ENCODE measurements at regions not wholly inside any gene's neighbourhood (a gene's known extent, or its start where the extent isn't known, plus 50 kb on each side); places are given as distances from the start of the nearest gene placed in this dataset.

GRCh38 chr14:84751745-84752144 lies 778.2 kb upstream of the FLRT2 start:
- TF ChIP-seq HDGF (IDR thresholded peaks at IDR 0.05; ENCODE audit: borderline replicate concordance) (no peak), FOXM1 (IDR thresholded peaks at IDR 0.05; ENCODE audit: borderline replicate concordance) (no peak), TARDBP (IDR thresholded peaks at IDR 0.05) (no peak), FOXK2 (IDR thresholded peaks at IDR 0.05) (no peak), ZNF384 (IDR thresholded peaks at IDR 0.05) (no peak), ARNT (IDR thresholded peaks at IDR 0.05) (no peak), BHLHE40 (IDR thresholded peaks at IDR 0.05; ENCODE audit: borderline replicate concordance) (no peak), LEF1 (IDR thresholded peaks at IDR 0.05; ENCODE audit: borderline replicate concordance) (no peak), SP1 (IDR thresholded peaks at IDR 0.05) (no peak), SUZ12 (IDR thresholded peaks at IDR 0.05) (no peak), FOXA1 (IDR thresholded peaks at IDR 0.05) (no peak), ELF4 (IDR thresholded peaks at IDR 0.05) (no peak), L3MBTL2 (conservative IDR thresholded peaks at IDR 0.05) (no peak)
